HG02678 (cell line): ENCODE measurements at regions not wholly inside any gene's neighbourhood (a gene's known extent, or its start where the extent isn't known, plus 50 kb on each side); places are given as distances from the start of the nearest gene placed in this dataset.
"Not testable (repeated sequence)": the region's sequence is repeated elsewhere in the genome, so short reads cannot be mapped to it uniquely, and the experiment has no call there.

Source experiments
- ATAC-seq: cut with Tn5 transposase; IDR thresholded peaks from one replicate; pipeline ENCODE4 v1.9.1; 2021; ENCODE audit warnings: mild to moderate bottlenecking, moderate library complexity; ENCODE audit not compliant: unreplicated experiment

DNA sequence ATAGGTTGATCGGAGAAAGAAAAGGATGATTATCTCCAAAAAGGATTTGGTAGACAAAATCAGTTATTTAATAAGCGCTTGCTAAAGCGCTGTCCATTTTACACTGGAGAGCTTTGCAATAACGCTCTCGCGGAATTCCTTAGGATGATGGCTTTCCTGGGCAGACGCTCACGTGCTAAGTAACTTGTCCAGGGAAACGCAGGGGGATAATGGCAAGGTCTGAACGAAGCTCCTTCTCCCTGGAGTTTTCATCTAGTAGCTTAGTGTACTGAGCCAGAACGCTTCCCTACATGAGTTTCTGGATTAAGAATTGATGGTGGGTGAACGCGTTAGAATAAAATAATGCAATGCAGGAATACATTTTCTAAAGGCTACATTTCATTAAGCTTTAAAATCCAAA, 739.5 kb upstream of the SALL3 start:
- ATAC-seq, result no peak

GRCh38 chr18:78240627-78241252, 738.9 kb upstream of the SALL3 start:
- no peak for ATAC-seq

- ATAC-seq, result no peak
Observed at GRCh38 chr18:78241535-78242253, 737.9 kb upstream of the SALL3 start.

GRCh38 chr18:78242254-78242643, 737.4 kb upstream of the SALL3 start:
- ATAC-seq, result no peak

DNA sequence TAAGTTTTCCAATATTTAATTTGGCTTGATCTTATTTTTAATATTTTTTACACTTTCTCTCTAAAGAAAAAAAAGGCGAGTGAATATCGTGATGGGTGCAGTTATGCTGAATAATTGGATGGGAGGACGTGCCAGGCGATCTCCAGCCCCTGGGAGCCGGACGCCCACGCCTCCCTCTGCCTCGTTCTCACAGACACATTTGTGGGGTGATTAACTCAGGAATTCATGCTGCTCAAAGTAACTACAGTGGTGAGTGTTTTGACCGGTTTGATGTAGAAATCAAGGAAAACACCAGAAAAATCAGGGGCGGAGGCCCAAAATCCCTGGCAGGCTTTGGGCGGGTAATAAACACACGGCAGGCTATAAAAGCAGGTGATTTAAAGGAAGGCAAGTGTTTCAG, 736.8 kb upstream of the SALL3 start:
- no peak for ATAC-seq

DNA sequence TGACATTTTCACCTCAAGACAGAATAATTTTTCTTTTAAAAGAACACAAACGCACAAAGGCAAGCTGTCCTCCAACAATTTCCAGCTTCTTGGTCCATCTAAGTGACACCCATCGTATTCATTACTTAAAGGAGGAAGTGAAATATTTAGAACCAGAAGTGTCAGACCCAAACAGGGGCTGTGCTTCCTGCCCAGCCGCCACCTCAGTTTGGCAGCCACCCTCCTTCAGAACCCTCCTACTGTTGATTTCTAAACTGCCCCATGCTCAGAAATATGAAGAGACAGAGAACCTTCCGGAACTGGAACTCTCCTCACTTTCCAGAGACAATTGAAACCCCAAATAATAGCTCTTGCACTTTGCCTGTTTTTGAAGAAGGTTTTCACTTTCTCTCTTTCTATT, 734.8 kb upstream of the SALL3 start:
- no peak for ATAC-seq

- ATAC-seq, result no peak
Observed at GRCh38 chr18:78245451-78245850, 734.2 kb upstream of the SALL3 start.

DNA sequence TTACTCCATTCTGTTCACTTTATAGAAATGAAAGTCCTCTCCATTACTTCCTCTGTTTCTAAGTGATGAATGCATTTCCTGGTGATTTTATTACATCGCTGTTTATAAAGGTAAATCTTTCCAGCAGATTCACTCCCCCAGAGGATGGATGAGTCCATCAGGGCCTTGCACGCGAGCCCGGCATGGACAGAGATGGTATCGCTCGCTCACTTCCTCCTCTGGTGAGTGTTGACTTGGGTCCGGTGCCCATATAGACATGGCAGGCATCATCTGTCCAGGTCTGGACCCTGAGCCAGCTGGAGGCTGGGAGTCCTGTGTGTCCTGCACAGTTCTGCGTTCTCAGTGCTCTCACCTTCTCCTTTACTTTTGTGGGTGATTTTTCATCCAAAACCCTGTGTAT, 733.6 kb upstream of the SALL3 start:
- ATAC-seq, result no peak

DNA sequence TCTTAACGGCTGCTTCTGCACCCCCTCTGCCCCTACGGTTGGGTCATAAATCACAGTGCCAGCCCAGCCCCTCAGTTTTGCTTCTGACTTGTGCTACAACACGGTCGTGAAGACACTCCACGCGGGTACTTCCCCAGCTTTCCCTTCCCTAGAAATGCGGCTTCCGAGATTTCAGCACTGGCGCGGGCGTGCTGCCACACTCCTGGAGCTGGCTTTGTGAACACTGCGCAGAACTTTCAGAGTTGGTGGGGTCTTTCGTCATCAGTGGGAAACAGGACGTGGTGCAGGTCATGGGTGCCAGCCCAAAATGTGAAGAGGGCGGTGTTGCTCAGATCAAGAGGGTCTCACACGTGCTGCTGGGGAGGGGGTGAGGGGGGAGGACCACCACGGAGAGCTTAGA, 733.0 kb upstream of the SALL3 start:
- no peak for ATAC-seq

DNA sequence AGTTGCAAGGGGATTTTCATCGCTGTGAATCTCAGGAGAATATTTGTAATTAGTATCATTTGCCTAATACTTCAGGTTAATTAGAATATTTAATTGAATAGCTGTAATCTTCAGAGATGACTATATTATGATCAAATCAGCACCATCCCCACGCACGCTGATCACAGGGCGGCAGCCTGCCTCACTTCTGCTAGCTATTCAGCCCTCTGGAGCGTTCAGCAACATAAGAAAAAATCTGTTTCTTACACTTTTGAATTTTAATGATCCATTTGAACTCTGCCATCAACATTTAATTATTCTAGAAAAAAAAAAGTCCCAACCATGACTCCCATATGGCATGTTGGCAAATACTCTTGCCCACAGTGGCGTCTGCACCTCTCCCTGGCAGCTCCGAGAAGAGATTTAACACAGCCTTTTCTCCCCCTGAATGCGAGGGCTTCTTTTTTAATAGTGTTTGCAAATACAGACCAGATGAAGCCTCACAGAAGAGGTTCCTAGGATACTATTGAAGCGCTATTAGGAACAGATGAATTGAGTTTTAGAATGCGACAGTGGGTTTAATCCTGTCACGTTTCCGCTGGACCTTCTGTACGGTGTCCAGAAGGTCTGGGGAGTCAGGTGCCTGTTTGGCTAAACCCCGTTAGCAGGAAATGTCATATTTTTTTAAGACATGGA, 731.9 kb upstream of the SALL3 start:
- ATAC-seq, result no peak

DNA sequence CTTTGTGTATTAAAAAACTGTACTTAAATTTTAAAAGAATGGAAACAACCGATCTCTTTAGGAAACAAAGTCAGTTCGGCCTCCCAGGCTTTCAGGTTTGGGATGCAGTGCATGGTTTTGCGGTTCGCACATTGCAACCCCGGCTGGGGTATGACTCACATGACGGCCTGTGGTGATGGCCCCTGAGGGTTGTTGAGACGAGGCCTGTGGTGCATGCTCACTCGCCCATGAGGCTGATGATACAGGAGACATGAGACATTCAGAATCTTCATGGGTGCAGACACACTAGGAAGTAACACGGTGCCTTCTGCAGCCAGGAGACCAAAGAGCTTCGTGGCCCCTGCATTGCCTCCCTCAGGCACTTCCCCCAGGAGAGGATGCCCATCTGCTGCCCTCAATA, 724.6 kb upstream of the SALL3 start:
- ATAC-seq, result no peak

GRCh38 chr18:78268226-78268988, 711.2 kb upstream of the SALL3 start:
- no peak for ATAC-seq

GRCh38 chr18:78271790-78272189, 707.8 kb upstream of the SALL3 start:
- no peak for ATAC-seq

DNA sequence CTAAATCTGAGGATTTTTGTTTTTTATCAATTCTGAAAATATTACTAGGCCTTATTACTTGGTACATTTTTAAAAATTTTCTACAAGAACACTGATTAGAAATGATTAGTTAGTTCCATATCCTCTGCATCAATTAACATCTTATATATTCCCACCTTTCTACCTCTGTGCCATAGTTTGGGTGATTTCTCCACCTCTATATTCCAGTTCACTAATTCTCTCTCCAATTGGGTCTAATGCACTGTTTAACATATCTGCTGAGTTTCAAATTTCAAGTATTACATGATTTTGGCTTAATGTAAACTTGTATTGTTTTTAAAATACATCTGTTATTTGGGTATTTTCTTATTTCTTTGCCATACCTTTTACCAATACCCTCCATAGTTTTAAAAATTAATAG, 705.7 kb upstream of the SALL3 start:
- no peak for ATAC-seq

- ATAC-seq, result not testable (repeated sequence)
Observed at GRCh38 chr18:78283425-78283824, 696.2 kb upstream of the SALL3 start.

GRCh38 chr18:78292618-78293380, 686.8 kb upstream of the SALL3 start:
- ATAC-seq, result no peak

DNA sequence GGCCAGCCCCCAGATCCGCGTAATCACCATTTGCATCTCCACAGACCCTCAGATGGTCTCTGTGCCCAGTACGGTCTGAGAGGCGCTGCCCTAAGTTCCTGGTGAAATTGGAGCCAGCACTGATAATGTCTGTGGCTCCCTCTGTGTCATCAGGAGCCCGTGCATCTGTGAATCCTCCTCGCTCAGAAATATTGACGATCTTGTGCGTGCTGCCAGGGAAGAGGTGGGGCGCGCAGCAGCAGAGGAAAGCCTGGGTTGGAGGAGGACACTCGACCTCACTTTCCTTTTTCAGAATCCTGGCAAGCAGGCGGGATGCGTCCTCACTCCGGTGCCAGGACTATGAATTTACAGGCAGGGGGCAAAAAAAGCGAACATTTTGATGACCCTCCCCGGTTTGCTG, 686.1 kb upstream of the SALL3 start:
- no peak for ATAC-seq

DNA sequence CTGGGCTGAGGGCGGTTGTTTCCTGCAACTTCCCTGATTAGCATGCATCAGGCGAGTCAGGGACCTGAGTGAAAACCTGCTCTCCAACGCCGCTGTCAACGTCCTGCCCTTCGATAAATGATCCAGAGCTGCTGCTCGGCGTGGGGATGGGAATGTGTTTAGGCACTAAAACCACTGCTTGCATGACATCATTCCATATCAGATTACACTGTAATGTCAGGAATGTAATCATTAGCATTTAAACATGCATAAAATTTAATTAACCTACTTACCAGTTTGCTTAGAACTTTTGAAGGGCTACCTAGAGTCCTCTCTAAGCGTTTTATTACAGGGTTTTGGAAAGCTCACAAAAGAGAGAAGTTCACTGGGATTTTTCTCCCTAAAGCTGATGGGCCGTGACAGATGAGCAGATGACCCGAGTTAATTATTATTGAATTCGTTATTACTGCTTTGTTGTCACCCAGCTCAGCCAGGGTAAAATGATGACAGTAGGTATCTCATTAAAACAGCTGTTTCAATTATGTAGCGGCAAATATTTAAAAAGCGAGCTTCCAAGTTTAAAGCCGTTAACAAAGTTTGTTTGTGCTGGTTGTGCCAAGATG, 685.6 kb upstream of the SALL3 start:
- no peak for ATAC-seq

DNA sequence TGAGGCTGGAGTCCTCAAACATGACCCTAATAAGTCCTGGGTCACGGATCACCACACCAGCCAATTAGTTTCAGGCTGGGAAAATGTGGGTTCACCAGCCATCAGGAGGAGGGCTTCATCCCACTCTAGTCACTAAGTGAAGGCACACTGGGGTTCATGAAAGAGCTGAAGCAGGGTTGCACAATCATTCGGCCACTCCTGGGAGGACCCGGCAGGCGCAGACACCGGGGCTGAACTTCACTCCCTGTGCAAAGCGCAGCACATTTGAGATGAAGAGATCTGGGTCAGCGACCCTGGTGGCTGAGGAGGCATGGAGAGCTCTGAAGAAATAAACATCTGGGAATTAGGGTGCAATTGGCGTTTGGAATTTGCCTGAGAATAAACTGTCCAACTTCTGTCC, 684.4 kb upstream of the SALL3 start:
- no peak for ATAC-seq

DNA sequence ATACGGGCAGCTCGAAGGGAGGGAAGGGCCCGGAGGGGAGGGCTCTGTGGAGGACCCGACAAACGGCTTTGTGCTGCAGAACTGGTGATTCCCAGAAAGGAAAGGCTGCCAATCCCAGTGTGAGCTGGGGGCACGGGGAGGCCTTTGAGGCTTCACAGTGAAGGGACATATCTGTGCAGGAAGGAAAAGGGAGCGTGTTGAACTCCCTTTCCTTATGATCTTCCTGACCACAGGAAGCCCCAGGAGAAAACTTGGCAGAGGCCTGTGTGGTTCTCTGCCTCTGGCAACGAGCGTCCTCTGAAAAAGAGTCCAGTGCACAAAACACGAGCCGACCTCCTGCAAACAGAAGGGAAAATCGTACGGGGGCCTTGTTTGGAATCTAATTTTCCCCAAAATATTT, 683.5 kb upstream of the SALL3 start:
- ATAC-seq, result no peak
